ENCODE measurements at regions not wholly inside any gene's neighbourhood (a gene's known extent, or its start where the extent isn't known, plus 50 kb on each side); places are given as distances from the start of the nearest gene placed in this dataset.

- H3K27ac ChIP-seq, result no peak overlapping the region
- TF ChIP-seq CTCF (conservative IDR thresholded peaks at IDR 0.05), result no peak
Observed at GRCh38 chr20:39777610-39778009, 815.5 kb downstream of the DHX35 start.

- no peak for TF ChIP-seq CTCF (conservative IDR thresholded peaks at IDR 0.05)
Observed at GRCh38 chr20:39775110-39775509, 813.0 kb downstream of the DHX35 start.

DNA sequence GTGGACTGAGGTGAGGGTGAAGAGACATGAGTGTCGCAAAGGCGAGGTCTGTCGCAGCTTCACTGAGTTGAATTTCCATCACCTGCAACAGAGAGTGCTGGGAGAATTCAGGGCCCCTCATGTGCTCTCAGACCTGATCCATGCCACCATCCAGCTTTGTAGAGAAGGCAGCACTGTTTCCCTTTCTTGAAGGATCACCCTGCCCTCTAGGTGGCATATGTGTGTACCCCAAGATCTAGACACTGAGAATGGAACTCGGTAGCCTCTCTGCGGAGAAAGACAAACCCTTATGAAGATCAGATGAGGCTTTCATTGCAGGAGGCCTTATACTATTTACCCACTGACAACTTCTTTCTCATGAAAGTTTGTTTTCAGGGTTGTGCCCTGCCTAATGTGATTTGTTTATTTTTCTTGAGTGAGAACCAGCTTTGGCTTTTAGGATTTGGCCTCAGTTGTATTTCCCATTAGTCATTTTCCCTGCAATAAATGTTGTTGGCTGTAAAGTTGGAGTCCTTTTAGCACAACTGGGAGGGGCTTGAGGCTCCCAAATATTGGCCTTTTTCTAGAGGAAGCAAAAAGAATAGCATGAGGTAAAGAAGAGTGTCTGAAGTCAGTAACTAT, 811.3 kb downstream of the DHX35 start:
- no peak for TF ChIP-seq CTCF (conservative IDR thresholded peaks at IDR 0.05)
- H3K27ac ChIP-seq, result no peak overlapping the region

More at GRCh38 chr20:39775110-39775509, 813.0 kb downstream of the DHX35 start:
- no peak overlapping the region for H3K27ac ChIP-seq

DNA sequence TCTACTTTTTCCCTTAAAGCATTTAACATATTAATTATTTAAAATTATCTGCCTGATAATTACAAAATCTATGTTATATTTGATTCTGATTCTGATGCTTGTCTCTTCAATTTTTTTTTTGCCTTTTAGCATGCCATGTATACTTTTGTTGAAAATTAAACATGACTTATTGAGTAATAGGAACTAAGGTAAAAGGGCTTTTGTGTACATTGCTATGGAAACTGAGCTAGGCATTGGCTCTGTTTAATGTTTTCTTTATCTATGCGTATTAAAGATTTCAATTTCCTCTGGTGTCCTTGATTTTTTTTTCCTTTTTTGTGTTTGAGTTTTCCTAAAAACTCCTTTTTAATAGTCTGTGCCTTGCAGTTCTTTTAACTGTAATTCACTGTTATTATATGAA, 805.2 kb downstream of the DHX35 start:
- H3K27ac ChIP-seq, result no peak overlapping the region
- no peak for TF ChIP-seq CTCF (conservative IDR thresholded peaks at IDR 0.05)

GRCh38 chr20:39766333-39766732, 804.2 kb downstream of the DHX35 start:
- no peak for TF ChIP-seq CTCF (conservative IDR thresholded peaks at IDR 0.05)
- H3K27ac ChIP-seq, result no peak overlapping the region

DNA sequence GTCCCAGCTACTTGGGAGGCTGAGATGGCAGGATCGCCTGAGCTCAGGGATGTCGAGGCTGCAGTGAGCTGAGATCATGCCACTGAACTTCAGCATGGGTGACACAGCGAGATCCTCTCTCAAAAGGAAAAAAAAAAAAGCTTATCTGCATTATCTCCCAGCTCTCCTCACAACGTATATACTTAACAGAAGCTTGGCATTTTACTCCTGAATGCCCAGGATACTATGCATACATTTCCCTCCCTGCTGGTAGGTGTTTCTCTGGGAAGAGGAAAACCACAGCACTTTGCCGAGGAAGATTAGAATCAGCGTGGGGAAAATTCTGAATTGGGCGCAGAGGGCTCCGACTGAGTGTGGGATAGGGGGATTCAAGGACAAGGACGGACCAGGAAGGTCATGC, 800.6 kb downstream of the DHX35 start:
- TF ChIP-seq CTCF (conservative IDR thresholded peaks at IDR 0.05), result no peak
- H3K27ac ChIP-seq, result no peak overlapping the region

DNA sequence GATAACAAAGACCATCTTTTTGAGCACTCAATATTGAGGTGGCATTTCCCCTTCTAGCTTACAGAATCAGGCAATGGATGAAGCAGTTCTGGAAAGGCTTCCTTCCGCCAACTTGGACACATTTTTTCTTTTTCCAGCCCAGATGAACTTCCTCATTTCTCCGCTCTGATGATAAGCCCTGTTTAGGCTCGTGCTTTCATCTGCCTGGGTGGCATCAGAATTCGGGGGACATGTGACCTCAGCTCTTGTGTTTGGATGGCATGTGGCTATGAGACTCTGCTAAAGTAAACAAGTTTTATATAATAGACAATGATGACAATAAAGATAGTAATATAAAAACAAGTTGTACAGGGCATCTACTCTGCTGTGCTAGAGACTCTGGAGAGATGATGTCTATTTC, 796.7 kb downstream of the DHX35 start:
- TF ChIP-seq CTCF (conservative IDR thresholded peaks at IDR 0.05), result no peak
- H3K27ac ChIP-seq, result no peak overlapping the region

All from VCaP (cell line).